Mucosa of rectum (tissue), 2 donors: ENCODE measurements at regions not wholly inside any gene's neighbourhood (a gene's known extent, or its start where the extent isn't known, plus 50 kb on each side); places are given as distances from the start of the nearest gene placed in this dataset.

Experiments used
- H3K27ac ChIP-seq, 2 donors: one replicate each; pipeline ENCODE4 v1.7.0; 2013; ENCODE audit warnings: inconsistent platforms in 2 of 2, low read depth in 2 of 2, low read length in 2 of 2
- H3K27me3 ChIP-seq, 2 donors: one replicate each; pipeline ENCODE4 v1.7.0; 2013; ENCODE audit warnings: low read length in 2 of 2; ENCODE audit not compliant: control insufficient read depth in 2 of 2, insufficient read depth in 2 of 2
- H3K36me3 ChIP-seq, 2 donors: one replicate each; pipeline ENCODE4 v1.7.0; 2013; ENCODE audit warnings: low read length in 2 of 2; ENCODE audit not compliant: control insufficient read depth in 2 of 2, insufficient read depth in 2 of 2
- H3K4me1 ChIP-seq, 2 donors: one replicate each; pipeline ENCODE4 v1.7.0; 2013; ENCODE audit warnings: low read length in 2 of 2, mild to moderate bottlenecking in 1 of 2; ENCODE audit not compliant: control insufficient read depth in 2 of 2, insufficient read depth in 2 of 2
- H3K4me3 ChIP-seq, 2 donors: one replicate each; pipeline ENCODE4 v1.7.0; 2013; ENCODE audit warnings: low read length in 2 of 2
- H3K9ac ChIP-seq, 2 donors: one replicate each; pipeline ENCODE4 v1.7.0; 2013; ENCODE audit warnings: low read length in 2 of 2, low read depth in 1 of 2, mild to moderate bottlenecking in 1 of 2
- H3K9me3 ChIP-seq, 2 donors: one replicate each; pipeline ENCODE4 v1.7.0; 2013; ENCODE audit warnings: low read length in 2 of 2; ENCODE audit not compliant: control insufficient read depth in 2 of 2
- donor health status: healthy.
- donor health status: Normal muscosa, but diverticular disease.

- Histone ChIP-seq H3K27me3 (no peaks in the 10 kb centered on the region), H3K4me1 (no peaks in the 10 kb centered on the region), H3K9ac (no peak overlapping the region), H3K36me3 (no peaks in the 10 kb centered on the region), H3K27ac (no peak overlapping the region), H3K9me3 (no peaks in the 10 kb centered on the region), H3K4me3 (no peak overlapping the region)
Measured at GRCh38 chr2:146467425-146467824, 1377.4 kb upstream of the ACVR2A start.

- no peak overlapping the region for H3K4me3 ChIP-seq
- no peak overlapping the region for H3K27ac ChIP-seq
- no peaks in the 10 kb centered on the region for H3K27me3 ChIP-seq
- H3K9me3 ChIP-seq: no peaks in the 10 kb centered on the region
- no peaks in the 10 kb centered on the region for H3K4me1 ChIP-seq
- no peak overlapping the region for H3K9ac ChIP-seq
- no peaks in the 10 kb centered on the region for H3K36me3 ChIP-seq
Measured at GRCh38 chr2:146465460-146465859, 1379.4 kb upstream of the ACVR2A start.

DNA sequence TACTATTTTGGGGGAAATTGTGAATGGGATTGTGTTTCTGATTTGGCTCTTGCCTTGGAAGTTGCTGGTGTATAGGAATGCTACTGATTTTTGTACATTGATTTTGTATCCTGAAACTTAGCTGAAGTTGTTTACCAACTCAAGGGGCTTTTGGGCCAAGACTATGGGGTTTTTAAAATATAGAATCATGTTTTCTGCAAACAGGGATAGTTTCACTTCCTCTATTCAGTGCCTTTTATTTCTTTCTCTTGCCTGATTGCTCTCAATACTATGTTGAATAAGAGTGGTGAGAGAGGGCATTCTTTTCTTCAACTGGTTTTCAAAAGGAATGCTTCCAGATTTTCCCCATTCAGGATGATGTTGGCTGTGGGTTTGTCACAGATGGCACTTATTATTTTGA, 1383.8 kb upstream of the ACVR2A start:
- Histone ChIP-seq H3K4me3 (no peak overlapping the region), H3K9ac (no peak overlapping the region), H3K9me3 (no peaks in the 10 kb centered on the region)

DNA sequence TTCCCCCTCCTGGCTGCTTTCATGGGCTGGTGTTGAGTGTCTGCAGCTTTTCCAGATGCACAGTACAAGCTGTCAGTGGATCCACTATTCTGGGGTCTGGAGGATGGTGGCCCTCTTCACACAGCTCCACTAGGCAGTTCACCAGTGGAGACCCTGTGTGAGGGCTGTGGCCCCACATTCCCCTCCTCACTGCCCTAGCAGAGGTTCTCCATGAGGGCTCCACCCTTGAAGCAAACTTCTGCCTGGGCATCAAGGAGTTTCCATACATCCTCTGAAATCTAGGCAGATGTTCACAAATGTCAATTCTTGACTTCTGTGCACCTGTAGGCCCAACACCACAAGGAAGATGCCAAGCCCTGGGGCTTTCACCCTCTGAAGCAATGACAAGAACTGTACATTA, 1386.2 kb upstream of the ACVR2A start:
- Histone ChIP-seq H3K27ac (no peak overlapping the region), H3K9ac (no peak overlapping the region), H3K36me3 (no peaks in the 10 kb centered on the region), H3K4me3 (no peak overlapping the region), H3K4me1 (no peaks in the 10 kb centered on the region), H3K27me3 (no peaks in the 10 kb centered on the region), H3K9me3 (no peaks in the 10 kb centered on the region)

More for the DNA sequence above, 1383.8 kb upstream of the ACVR2A start:
- Histone ChIP-seq H3K27me3 (no peaks in the 10 kb centered on the region), H3K4me1 (no peaks in the 10 kb centered on the region), H3K36me3 (no peaks in the 10 kb centered on the region), H3K27ac (no peak overlapping the region)

- no peaks in the 10 kb centered on the region for H3K9me3 ChIP-seq
- H3K36me3 ChIP-seq: no peaks in the 10 kb centered on the region
- H3K27me3 ChIP-seq: no peaks in the 10 kb centered on the region
- H3K4me3 ChIP-seq: no peak overlapping the region
- H3K9ac ChIP-seq: no peak overlapping the region
- no peak overlapping the region for H3K27ac ChIP-seq
- H3K4me1 ChIP-seq: no peaks in the 10 kb centered on the region
Measured at GRCh38 chr2:146457221-146457620, 1387.6 kb upstream of the ACVR2A start.

GRCh38 chr2:146455325-146455724, 1389.5 kb upstream of the ACVR2A start:
- Histone ChIP-seq H3K27me3 (no peaks in the 10 kb centered on the region), H3K9ac (no peak overlapping the region), H3K36me3 (no peaks in the 10 kb centered on the region), H3K9me3 (no peaks in the 10 kb centered on the region), H3K4me1 (no peaks in the 10 kb centered on the region), H3K4me3 (no peak overlapping the region), H3K27ac (no peak overlapping the region)

DNA sequence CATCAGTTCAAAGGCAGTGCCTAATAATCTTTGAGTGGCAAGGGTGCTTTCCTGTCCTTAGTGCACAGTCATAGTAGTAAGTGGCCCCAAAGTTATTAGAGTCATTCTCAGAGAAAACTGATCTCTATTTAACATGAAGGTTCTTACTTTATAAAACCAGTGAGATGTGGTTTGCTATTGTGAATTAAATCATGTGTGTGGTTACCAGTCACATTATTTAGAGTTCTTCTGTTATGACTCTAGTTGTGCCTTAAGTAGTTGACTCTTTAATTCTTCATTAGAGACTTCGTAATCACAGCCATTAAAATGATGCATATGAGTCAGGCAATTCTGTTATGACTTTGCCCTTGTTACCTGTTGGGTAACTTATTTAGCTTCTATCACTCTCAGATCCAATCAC, 1392.9 kb upstream of the ACVR2A start:
- Histone ChIP-seq H3K36me3 (no peaks in the 10 kb centered on the region), H3K9ac (no peak overlapping the region), H3K4me3 (no peak overlapping the region), H3K4me1 (no peaks in the 10 kb centered on the region), H3K9me3 (no peaks in the 10 kb centered on the region), H3K27me3 (no peaks in the 10 kb centered on the region), H3K27ac (no peak overlapping the region)

GRCh38 chr2:146450131-146450530, 1394.7 kb upstream of the ACVR2A start:
- no peak overlapping the region for H3K9ac ChIP-seq
- H3K36me3 ChIP-seq: no peaks in the 10 kb centered on the region
- no peak overlapping the region for H3K4me3 ChIP-seq
- H3K27me3 ChIP-seq: no peaks in the 10 kb centered on the region
- no peaks in the 10 kb centered on the region for H3K9me3 ChIP-seq
- H3K27ac ChIP-seq: no peak overlapping the region
- no peaks in the 10 kb centered on the region for H3K4me1 ChIP-seq

GRCh38 chr2:146444987-146445386, 1399.8 kb upstream of the ACVR2A start:
- H3K4me1 ChIP-seq: no peaks in the 10 kb centered on the region
- H3K27ac ChIP-seq: no peak overlapping the region
- no peak overlapping the region for H3K9ac ChIP-seq
- H3K27me3 ChIP-seq: no peaks in the 10 kb centered on the region
- no peaks in the 10 kb centered on the region for H3K9me3 ChIP-seq
- no peak overlapping the region for H3K4me3 ChIP-seq
- H3K36me3 ChIP-seq: no peaks in the 10 kb centered on the region

- H3K9me3 ChIP-seq: no peaks in the 10 kb centered on the region
- H3K36me3 ChIP-seq: no peaks in the 10 kb centered on the region
- H3K27me3 ChIP-seq: no peaks in the 10 kb centered on the region
- no peak overlapping the region for H3K27ac ChIP-seq
- H3K4me3 ChIP-seq: no peak overlapping the region
- H3K9ac ChIP-seq: no peak overlapping the region
- no peaks in the 10 kb centered on the region for H3K4me1 ChIP-seq
Measured at GRCh38 chr2:146444085-146444484, 1400.7 kb upstream of the ACVR2A start.

DNA sequence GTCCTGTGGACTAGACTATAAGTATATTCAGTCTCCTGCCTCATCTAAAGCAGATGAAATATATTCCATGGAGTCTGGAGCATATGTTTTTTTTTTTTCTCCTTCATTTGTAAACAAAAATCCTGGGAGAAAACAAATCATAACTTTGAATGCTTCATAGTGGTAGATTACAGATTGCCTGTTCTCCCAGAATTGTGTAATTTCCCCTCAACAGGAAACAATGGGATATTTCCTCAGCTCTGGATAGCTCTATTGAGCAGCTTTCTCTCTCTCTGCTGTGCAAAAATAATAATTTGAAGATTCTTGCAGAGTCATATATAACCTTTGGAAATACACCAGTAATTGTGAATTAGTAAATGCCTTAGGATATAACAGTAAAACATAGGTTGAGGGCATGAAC, 1406.6 kb upstream of the ACVR2A start:
- Histone ChIP-seq H3K36me3 (no peaks in the 10 kb centered on the region), H3K4me3 (no peak overlapping the region), H3K27ac (no peak overlapping the region), H3K9me3 (no peaks in the 10 kb centered on the region), H3K27me3 (no peaks in the 10 kb centered on the region), H3K4me1 (no peaks in the 10 kb centered on the region), H3K9ac (no peak overlapping the region)
